SK-N-SH treated with all-trans-retinoic acid at 6 μM for 48 hours (cell line): ENCODE measurements at regions not wholly inside any gene's neighbourhood (a gene's known extent, or its start where the extent isn't known, plus 50 kb on each side); places are given as distances from the start of the nearest gene placed in this dataset.

Experiments
- OSR1 ChIP-seq: fragments of 250-450 bp; sonication (Bioruptor Pico); IDR thresholded peaks from 2 replicates; pipeline ENCODE4 v1.8.0; 2022; ENCODE audit warnings: moderate library complexity, mild to moderate bottlenecking, inconsistent platforms
- SNAI2 ChIP-seq: fragments of 250-450 bp; sonication (Bioruptor Pico); IDR thresholded peaks from 2 replicates; pipeline ENCODE4 v1.5.0; 2020; ENCODE audit warnings: mild to moderate bottlenecking, moderate library complexity
- TCF4 ChIP-seq: fragments of 250-450 bp; sonication (Bioruptor Pico); IDR thresholded peaks from 2 replicates; pipeline ENCODE4 v1.8.0; 2021; ENCODE audit warnings: mild to moderate bottlenecking, moderate library complexity, borderline replicate concordance
- TSHZ2 ChIP-seq: fragments of 250-450 bp; sonication (Bioruptor Pico); IDR thresholded peaks from 2 replicates; pipeline ENCODE4 v1.5.0; 2020; ENCODE audit warnings: mild to moderate bottlenecking, moderate library complexity
- ZFP3 ChIP-seq: fragments of 250-450 bp; sonication (Bioruptor Pico); IDR thresholded peaks from 2 replicates; pipeline ENCODE4 v1.5.0; 2020; ENCODE audit warnings: mild to moderate bottlenecking, moderate library complexity
- ZNF565 ChIP-seq: fragments of 450-650 bp; formaldehyde crosslinking; conservative IDR thresholded peaks from 2 replicates; pipeline ENCODE4 v1.5.0; 2020; ENCODE audit warnings: low read depth, mild to moderate bottlenecking, moderate library complexity
- ZNF70 ChIP-seq: fragments of 450-650 bp; formaldehyde crosslinking; IDR thresholded peaks from 2 replicates; pipeline ENCODE4 v1.5.0; 2020; ENCODE audit warnings: mild to moderate bottlenecking, moderate library complexity
- TF ChIP-seq, protein P1 (sequence below): fragments of 250-450 bp; sonication (Bioruptor Pico); IDR thresholded peaks from 2 replicates; pipeline ENCODE4 v1.5.1; 2020; ENCODE audit warnings: low read depth, mild to moderate bottlenecking, moderate library complexity
- TF ChIP-seq, protein P2 (sequence below): fragments of 250-450 bp; sonication (Bioruptor Pico); IDR thresholded peaks from 2 replicates; pipeline ENCODE4 v1.8.0; 2020; ENCODE audit warnings: mild to moderate bottlenecking, moderate library complexity, borderline replicate concordance

GRCh38 chr6:121732641-121733040 lies 297.2 kb downstream of the GJA1 start:
- TF ChIP-seq ZNF70 (no peak), TCF4 (CRISPR knock-in tag) (no peak), SNAI2 (no peak), TSHZ2 (CRISPR knock-in tag) (no peak), OSR1 (CRISPR knock-in tag) (no peak), ZFP3 (CRISPR knock-in tag) (no peak), ZNF565 (no peak)
- TF ChIP-seq, protein P1, sequence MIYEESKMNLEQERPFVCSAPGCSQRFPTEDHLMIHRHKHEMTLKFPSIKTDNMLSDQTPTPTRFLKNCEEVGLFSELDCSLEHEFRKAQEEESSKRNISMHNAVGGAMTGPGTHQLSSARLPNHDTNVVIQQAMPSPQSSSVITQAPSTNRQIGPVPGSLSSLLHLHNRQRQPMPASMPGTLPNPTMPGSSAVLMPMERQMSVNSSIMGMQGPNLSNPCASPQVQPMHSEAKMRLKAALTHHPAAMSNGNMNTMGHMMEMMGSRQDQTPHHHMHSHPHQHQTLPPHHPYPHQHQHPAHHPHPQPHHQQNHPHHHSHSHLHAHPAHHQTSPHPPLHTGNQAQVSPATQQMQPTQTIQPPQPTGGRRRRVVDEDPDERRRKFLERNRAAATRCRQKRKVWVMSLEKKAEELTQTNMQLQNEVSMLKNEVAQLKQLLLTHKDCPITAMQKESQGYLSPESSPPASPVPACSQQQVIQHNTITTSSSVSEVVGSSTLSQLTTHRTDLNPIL: no peak
- TF ChIP-seq, protein P2, sequence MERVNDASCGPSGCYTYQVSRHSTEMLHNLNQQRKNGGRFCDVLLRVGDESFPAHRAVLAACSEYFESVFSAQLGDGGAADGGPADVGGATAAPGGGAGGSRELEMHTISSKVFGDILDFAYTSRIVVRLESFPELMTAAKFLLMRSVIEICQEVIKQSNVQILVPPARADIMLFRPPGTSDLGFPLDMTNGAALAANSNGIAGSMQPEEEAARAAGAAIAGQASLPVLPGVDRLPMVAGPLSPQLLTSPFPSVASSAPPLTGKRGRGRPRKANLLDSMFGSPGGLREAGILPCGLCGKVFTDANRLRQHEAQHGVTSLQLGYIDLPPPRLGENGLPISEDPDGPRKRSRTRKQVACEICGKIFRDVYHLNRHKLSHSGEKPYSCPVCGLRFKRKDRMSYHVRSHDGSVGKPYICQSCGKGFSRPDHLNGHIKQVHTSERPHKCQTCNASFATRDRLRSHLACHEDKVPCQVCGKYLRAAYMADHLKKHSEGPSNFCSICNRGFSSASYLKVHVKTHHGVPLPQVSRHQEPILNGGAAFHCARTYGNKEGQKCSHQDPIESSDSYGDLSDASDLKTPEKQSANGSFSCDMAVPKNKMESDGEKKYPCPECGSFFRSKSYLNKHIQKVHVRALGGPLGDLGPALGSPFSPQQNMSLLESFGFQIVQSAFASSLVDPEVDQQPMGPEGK: no peak
